ENCODE measurements at regions not wholly inside any gene's neighbourhood (a gene's known extent, or its start where the extent isn't known, plus 50 kb on each side); places are given as distances from the start of the nearest gene placed in this dataset.
"Not testable (repeated sequence)": the region's sequence is repeated elsewhere in the genome, so short reads cannot be mapped to it uniquely, and the experiment has no call there.

DNA sequence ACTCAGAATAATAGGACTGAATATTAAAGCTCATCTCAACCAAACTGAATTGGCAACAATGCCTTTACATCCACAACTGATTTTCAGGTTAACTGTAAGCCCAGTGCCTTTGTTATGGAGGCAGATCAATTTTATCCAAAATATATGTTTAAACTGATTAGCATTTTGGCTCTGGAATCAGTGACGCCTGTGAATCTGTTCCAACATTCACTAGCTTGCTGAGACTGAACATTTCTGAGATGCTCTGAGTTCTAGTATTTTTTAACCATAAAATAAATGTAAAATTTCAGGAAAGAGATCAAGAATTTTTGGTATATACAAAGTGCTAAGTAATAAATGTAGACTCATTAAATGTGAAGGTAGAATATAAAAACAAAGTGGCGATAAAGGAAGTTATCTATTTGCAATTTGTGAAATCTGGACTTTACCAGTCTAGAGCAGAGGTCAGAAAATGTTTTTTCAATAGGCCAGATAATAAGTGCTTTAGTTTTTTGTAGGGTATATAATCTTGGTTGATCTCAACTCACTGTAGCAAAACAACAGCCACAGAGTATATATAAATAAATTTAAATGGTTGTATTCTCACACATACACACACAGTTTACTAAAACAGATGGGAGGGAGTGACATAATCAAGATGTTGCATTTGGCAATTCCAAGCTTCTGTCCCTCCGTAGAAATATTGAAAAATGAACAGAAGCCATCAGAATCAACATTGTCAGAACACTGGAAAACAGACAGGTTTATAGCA lies 560.3 kb downstream of the ZWINT start:
- intact Hi-C loops (cut with DNase I) = no loop called here
- DNase-seq = no peak
- ATAC-seq = no peak

DNA sequence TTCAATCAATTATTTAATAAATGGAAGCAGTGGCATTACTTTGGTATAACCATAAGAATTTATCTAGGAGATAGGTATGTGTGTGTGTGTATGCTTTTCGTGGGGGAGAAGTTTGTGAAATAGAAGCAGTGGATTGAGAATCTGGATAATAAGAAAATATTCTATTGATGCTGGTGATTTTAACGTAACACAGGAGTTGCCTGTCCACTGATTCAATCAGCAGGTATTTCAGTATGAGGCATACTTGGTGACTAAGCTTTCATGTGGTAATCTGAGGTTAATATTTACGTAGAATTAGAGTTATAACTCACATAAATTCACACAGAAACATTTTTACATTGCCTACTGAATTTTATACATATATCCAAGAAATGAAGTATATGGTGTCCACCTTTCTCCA lies 568.0 kb downstream of the ZWINT start:
- intact Hi-C loops (cut with DNase I) = no loop called here
- ATAC-seq (no peak), DNase-seq (no peak)

DNA sequence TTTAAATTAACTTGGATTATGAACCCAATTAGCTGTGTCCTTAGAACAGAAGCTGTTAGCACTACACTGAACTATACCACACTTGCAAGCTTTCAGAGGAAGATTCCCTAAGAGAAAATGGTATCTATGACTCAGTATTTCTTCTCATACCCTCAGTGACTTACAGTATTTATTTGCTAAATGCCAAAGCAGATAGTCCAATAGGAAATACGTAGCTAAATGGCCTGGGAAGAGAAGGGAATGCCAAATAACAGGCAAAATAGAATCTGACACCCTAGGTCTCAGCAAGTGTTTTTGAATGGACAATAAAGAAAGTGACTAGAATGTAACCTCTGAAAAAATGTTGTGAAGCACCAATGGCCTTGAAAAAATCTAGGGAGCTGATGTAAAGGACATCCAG lies 570.8 kb downstream of the ZWINT start:
- ATAC-seq; intact Hi-C loops (cut with DNase I); DNase-seq: not testable (repeated sequence)

DNA sequence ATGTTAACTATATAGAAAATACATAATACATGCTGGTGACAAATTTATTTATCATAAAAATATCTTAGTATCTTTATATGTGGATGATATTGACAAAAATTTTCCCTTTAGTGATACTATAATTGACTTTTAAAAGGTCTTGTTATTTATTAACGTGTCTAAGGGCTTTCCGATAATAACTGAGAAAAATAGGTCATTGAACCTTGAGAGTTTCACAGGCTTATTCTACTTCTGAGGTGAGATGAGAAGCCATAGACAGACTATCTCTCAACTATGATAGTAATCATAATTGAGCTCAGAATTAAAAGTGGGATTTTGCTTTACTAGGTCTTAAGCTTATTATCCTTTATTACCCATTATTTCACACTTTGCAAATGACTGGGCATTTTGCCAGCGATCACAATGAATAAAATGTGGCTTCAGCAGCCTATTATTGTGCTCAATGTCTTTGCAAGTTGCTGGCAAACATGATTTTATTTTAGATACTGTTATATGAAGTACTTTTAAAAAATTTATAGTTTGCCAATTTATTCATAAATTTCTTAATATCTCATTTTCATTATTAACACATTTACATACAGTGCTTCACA lies 574.5 kb downstream of the ZWINT start:
- intact Hi-C loops (cut with DNase I) = no loop called here
- DNase-seq (no peak), ATAC-seq (no peak)

- intact Hi-C loops (cut with DNase I) = no loop called here
- no peak for DNase-seq
- no peak for ATAC-seq
Measured at GRCh38 chr10:55782181-55782580, 578.9 kb downstream of the ZWINT start.

GRCh38 chr10:55766212-55766611 lies 594.8 kb downstream of the ZWINT start:
- intact Hi-C loops (cut with DNase I) = no loop called here
- ATAC-seq (no peak), DNase-seq (no peak)

- intact Hi-C loops (cut with DNase I) = no loop called here
- ATAC-seq = no peak
Measured at GRCh38 chr10:55750458-55750857, 610.6 kb downstream of the ZWINT start.

GRCh38 chr10:55747244-55747643 lies 613.8 kb downstream of the ZWINT start:
- intact Hi-C loops (cut with DNase I) = no loop called here
- DNase-seq = no peak
- no peak for ATAC-seq

More at GRCh38 chr10:55750458-55750857, 610.6 kb downstream of the ZWINT start:
- DNase-seq = no peak

DNA sequence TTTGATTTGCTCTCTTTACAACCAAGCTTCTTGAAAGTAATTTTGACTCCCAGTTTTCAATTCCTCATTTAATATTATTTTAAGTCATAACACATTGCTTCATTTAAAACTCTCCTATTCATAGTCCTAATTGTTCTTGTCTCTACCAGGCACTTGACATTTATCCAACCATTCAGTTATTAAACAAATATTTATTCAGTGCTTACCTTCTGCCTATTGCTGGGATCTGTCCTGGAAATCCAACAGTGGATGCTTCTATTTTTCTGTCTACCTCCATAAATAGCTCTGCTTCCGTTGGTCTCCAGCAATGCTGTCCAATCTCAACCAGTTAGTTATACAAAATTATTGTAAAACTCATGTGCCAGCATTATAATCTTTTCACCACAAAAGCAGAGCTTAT lies 615.1 kb downstream of the ZWINT start:
- intact Hi-C loops (cut with DNase I) = no loop called here
- no peak for ATAC-seq
- DNase-seq = no peak

- intact Hi-C loops (cut with DNase I) = no loop called here
- no peak for ATAC-seq
- no peak for DNase-seq
Measured at GRCh38 chr10:55742487-55742886, 618.6 kb downstream of the ZWINT start.

DNA sequence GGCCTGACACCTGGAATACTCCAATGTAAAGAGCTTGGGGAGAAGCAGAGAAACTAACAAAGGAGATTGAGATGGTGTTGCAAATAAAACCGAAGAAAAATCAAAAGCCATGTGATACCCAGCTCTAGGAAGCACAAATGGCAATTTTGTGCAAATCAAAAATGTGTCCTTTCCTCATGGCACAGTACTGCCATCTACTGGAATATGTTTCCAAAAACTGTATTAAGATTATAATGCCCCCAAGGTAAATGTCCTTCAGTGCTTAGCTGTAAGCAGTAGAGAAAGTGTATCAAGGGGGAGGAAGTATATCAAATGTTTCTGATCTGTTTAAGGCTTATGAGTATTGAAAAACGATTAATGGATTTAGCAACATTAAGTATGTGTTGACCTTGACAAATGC lies 620.3 kb downstream of the ZWINT start:
- intact Hi-C loops (cut with DNase I); ATAC-seq: not testable (repeated sequence)

DNA sequence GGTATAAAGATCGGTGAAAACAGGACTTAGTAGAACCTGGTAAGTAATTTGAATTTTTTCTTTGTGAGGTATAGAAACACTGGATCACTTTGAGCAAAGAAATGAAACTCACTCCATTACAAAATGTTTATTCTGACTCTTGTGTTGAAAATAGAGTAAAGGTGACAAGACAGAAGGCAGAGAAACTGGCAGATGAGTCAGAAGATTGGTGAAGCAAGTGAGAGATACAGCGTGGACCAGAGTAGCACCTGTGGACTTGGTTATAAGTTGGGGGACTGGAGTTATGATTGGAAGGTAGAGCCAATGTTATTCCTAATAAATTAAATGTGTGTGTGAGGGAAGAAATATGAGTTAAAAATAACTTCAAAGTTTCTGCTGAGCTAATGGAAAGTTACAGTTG lies 620.9 kb downstream of the ZWINT start:
- ATAC-seq (no peak), DNase-seq (no peak)
- intact Hi-C loops (cut with DNase I) = no loop called here

More for the DNA sequence above, 620.3 kb downstream of the ZWINT start:
- not testable (repeated sequence) for DNase-seq

DNA sequence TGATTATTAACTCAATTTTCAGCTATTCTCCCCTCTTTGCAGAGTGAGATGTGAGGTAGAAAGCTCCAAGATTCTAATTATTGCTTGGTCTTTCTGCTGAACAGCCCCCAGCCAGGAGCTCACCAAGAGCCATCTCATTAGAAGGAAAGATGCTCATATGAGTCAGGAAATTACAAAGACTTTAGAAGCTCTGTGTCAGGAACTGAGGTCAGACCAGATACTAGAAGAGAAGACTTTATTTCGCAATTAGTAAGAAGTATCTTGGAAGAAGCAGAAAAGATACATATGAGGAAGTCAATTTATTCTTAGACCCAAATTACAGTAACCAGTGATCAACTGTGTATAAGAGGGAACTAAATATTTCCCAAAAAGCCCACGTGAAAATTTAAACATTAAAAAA lies 626.9 kb downstream of the ZWINT start:
- ATAC-seq = no peak
- DNase-seq = no peak
- intact Hi-C loops (cut with DNase I) = no loop called here

- no peak for DNase-seq
- ATAC-seq = no peak
- intact Hi-C loops (cut with DNase I) = no loop called here
Measured at GRCh38 chr10:55704950-55705349, 656.1 kb downstream of the ZWINT start.

GRCh38 chr10:55668326-55668922 lies 692.6 kb downstream of the ZWINT start:
- intact Hi-C loops (cut with DNase I) = no loop called here
- no peak for ATAC-seq
- DNase-seq = no peak

DNA sequence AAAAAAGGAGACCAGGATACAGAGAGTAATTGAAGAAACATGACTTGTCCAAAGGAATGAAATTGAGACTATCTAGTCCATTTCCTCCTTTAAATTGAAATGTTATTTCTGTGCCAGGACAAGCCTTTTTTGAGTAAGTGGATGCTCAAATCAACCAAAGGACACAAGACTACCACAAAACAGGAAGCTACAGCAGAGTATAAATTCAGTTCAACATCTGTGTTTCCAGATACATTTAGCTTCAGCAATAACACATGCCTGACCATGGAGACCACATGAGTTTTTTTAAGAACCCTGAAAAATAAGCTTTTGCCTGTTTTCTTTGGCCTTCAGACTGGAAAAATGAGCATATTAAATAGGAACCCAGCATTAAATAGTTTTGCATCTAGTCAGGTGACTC lies 707.5 kb downstream of the ZWINT start:
- no peak for ATAC-seq
- no peak for DNase-seq
- intact Hi-C loops (cut with DNase I) = no loop called here

- ATAC-seq = no peak
- no peak for DNase-seq
- intact Hi-C loops (cut with DNase I) = no loop called here
Measured at GRCh38 chr10:55641601-55642000, 719.5 kb downstream of the ZWINT start.

DNA sequence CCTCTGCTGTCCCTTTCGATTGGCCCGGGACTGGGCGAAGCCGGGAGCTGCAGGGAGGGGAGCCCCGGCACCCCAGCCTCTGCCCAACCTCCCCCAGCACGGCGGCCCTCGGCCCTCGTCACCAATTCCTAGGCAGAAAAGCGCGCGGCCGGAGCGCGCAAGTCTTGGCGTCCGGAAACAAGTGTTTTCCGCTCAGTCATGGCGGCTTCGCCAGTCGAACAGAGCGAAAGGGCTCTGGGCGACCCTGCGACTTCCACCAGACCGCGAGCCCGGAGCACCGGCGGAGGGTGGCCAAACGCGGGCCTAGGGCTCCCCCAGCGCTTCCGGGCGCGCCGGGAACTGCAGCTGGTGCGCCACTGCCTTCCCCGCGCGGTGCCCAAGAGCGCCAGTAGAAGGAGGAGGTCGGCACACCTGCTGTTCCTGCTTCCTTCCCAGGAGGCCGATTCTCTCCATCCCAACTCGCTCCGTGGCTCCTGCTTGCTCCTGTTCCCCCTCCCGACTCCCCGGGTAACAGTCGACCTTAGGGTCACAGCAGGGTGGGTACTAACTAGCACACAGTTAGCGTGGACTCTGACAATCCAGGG lies 729.9 kb downstream of the ZWINT start:
- DNase-seq (peak; percentile 76), ATAC-seq (peak; percentile 88 to 93)
- intact Hi-C loops (cut with DNase I) = no loop called here

DNA sequence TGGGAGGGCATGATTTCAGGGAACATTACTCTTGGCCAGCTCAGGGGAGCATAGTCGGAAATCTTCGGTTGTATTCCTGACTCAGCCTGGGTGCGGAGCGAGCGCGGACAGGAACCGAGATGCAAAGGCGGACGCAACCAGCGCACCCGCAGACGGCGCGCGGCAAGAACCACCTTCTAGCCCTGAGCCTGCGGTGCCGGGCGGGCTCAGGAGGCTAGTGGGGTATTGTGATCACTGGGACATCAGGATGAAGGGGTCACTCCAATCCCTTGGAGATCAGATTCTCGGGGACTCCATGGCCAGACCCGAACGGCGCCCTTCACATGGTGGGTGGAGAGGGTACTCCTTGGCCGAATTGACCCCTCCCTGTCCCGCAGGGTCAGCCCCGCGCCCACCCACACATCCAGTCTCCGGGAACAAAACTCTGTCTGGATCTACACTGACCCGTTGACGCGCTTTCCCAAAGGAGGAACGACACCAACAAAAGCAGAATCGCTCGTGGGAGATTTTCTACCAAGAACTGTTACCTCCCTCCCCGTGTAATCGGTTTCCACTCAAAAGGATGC lies 730.5 kb downstream of the ZWINT start:
- intact Hi-C loops (cut with DNase I) = no loop called here
- peak; percentile 40 for DNase-seq
- peak; percentile 42 to 66 for ATAC-seq
